ENCODE measurements at regions not wholly inside any gene's neighbourhood (a gene's known extent, or its start where the extent isn't known, plus 50 kb on each side); places are given as distances from the start of the nearest gene placed in this dataset.

- intact Hi-C loops (cut with DNase I), result loop anchor here in 1 of 2 donors (10.0 kb wide), 1 partner anchor 556 kb away; no protein-coding TSS in a partner anchor
- ATAC-seq, result no peak
Measured at GRCh38 chr10:58140691-58141347, 126.9 kb downstream of the IPMK start.

DNA sequence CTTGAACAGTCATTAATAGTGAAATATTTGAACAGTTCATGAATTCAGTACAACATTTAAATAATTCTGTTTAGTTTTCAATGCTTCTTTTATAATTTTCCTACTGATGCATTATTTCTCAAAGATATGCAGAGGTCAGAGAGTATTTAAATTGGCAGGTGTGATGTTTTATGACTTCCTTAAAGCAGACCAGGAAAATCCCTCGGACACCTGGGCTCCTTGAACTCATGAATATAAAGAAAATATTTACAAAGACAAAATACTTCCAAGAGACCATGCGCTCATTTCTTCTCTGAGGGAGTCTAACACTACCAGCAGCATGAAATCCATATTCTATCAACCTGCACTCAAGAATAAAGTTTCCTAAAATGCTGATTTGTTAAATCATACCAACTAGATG, 127.6 kb downstream of the IPMK start:
- ATAC-seq, result no peak
- intact Hi-C loops (cut with DNase I), result loop anchor here in 1 of 2 donors (10.0 kb wide), 1 partner anchor 555 kb away; no protein-coding TSS in a partner anchor
- DNase-seq, result no peak

More at GRCh38 chr10:58140691-58141347, 126.9 kb downstream of the IPMK start:
- DNase-seq, result no peak

- ATAC-seq (no peak), DNase-seq (no peak)
- intact Hi-C loops (cut with DNase I), result no loop called here
Measured at GRCh38 chr10:58137813-58138212, 129.9 kb downstream of the IPMK start.

DNA sequence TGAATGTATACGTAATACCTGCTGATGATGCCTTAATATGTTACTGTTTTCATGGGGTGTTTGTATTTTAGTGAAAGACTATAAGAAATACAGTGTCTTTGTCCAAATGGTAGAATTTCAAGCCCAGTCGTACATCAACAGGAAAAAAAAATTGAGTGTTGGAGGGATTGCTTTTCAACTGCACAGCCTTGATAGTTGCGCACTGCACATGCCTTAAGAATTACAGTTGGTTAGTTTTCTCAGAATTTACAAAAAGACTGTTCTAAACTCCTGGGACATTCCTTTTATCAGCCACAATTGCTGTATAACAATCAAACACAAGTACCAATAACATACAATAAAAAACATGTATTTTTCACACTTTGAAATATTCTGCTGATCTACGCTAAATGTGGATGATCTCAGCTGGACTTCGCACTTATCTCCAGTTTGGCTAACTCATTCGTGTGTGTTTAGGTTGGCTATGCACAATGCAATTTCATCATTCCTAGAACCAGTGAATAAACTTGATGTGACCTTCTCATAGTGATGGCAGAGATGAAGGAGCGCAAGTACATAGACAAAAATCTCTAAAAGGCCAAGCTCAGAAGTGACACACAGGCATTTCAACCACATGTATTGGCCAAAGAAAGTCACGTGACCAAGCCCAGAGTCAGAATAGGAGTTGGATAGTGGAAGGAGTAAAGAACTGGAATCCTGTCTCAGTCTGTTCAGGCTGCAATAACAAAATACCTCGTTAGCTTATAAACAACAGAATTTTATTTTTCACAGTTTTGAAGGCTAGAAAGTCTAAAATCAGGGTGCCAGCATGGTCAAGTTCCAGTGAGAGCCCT, 152.3 kb downstream of the IPMK start:
- ATAC-seq (no peak), DNase-seq (no peak)
- intact Hi-C loops (cut with DNase I), result no loop called here

DNA sequence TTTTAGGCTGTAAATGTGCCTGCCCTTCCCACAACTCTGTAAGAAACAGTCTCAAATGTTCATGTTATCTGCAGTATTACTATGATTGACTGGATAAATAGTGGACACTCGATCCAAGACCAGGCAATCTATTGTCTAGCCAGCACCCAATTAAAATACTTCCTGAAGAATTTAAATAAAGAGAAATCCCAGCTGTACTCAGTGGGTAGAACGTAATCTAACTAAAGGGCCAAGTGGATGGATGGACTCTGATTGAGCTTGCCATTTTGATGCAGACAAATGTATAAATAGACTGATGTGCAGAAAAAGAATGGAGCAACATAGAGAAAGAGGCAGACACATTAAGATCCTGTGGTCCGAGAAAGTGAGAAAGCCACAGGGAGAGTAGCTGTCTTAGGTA, 158.0 kb downstream of the IPMK start:
- DNase-seq, result no peak
- intact Hi-C loops (cut with DNase I), result no loop called here
- ATAC-seq, result no peak

DNA sequence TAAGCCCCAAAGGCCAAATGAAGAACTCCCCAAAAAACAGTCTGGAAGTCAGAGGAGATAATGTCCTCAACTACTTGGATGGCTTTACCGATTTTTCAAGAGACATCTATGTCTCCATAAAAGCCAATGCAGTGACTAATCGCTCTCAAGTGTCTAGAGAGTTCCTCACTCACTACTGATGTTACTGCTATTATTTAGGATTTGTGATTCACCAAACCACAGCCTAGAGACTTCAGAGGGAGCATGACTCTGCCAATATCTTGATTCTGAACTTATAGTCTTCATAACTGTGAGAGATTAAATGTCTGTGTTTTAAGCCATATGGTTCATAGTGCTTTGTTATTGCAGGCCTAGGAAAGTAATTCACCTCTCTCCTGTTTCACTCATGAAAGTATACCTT, 160.2 kb downstream of the IPMK start:
- no peak for DNase-seq
- no peak for ATAC-seq
- intact Hi-C loops (cut with DNase I), result no loop called here

- intact Hi-C loops (cut with DNase I), result no loop called here
- DNase-seq (no peak), ATAC-seq (no peak)
Measured at GRCh38 chr10:58106211-58107035, 161.3 kb downstream of the IPMK start.

DNA sequence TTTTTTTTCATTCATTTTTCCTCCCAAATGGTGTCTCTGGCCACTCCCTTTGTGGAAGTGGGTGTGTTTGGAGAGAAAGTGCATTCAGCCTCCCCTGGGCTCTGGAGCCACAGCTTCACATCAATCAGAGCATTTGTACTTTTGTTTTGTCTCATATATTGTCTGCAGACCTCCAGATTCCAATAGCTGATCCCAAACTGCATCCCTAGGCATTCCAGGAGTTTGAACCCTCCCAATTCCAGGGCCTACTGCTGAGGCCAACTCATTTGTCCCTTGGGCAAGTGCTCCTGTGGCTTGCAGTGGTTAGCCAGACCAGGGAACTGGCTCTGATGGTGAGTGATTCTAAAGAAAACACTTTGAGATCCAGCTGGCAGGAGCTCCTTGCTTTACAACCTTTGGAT, 163.3 kb downstream of the IPMK start:
- no peak for DNase-seq
- peak in 1 of 2 donors; percentile 58 for ATAC-seq
- intact Hi-C loops (cut with DNase I), result no loop called here

- DNase-seq, result no peak
- ATAC-seq, result no peak
- intact Hi-C loops (cut with DNase I), result no loop called here
Measured at GRCh38 chr10:58102897-58103296, 164.8 kb downstream of the IPMK start.

DNA sequence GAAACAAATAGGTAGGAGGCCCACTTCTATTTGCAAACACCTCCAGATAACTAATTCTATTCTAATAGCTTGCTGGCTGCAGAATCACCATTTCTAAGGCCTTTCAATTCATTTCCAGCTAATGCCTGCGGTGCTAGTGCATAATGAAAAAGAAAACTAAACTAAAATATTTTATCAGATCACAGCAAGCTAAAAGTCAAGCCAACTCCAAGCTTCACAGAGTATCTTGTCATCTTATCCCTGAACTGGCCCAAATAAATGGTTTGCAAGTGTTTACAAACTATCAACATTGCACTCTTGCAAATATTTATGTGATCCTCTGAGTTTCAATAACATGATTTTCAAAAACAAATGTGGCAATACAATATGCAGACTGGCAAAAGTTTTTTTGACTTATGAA, 166.0 kb downstream of the IPMK start:
- DNase-seq (no peak), ATAC-seq (no peak)
- intact Hi-C loops (cut with DNase I), result no loop called here

DNA sequence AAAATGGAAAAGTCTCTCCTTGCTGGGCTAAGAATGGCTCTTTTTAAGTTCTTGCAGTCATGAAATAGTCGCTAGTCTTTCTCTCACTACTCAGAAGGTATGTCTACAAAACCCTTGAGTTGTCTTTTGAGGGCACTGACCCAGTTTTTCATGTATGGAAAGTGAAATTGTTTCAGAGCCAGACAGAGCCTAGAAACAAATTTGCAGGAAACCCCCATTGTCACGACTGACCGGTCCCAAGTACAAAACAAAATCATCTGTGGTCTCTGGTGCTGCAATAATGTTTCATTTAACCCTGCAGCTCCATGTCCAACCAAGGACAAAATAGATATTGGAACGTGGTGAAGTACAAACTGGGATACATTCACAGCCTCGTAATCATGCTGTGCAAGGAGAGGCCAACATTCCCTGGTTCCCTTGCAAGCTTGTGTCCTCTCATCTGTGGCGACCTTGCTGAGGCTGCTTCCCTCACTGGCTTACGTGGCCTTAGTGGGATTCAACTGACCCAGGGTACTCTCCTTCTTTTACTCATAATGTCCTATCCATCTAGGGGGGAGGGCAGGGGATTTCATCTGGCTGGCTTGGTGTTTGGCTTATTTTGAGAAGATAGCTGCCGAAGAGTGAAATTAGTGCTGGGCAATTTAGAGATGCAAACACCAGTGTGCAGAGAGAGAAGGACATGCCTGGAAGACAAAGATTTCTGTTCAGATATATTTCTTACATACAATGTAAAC, 172.5 kb downstream of the IPMK start:
- intact Hi-C loops (cut with DNase I), result no loop called here
- ATAC-seq (no peak), DNase-seq (no peak)

- intact Hi-C loops (cut with DNase I), result no loop called here
- DNase-seq (no peak), ATAC-seq (no peak)
Measured at GRCh38 chr10:58091886-58092285, 175.8 kb downstream of the IPMK start.

DNA sequence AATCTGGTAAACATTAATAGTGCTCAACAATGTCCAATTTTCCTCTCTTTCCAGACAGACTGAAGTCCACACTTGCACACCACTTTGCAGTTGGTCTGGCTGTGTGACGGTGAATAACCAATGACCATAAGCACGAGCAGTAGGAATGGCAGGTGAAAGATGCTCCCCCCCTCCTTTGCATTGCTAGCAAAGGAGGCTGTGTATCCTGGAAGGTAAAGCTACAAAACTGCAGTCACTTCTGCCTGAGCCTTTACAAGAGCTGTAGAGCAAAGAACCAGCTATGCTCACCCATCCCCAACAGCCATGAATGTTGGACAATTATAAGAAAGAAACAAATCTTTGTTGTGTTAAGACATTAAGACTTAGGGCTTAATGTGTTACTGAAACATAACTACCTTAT, 178.0 kb downstream of the IPMK start:
- intact Hi-C loops (cut with DNase I), result no loop called here
- ATAC-seq (no peak), DNase-seq (no peak)

- ATAC-seq (no peak), DNase-seq (no peak)
- intact Hi-C loops (cut with DNase I), result no loop called here
Measured at GRCh38 chr10:58087896-58088295, 179.8 kb downstream of the IPMK start.

- no peak for ATAC-seq
- no peak for DNase-seq
- intact Hi-C loops (cut with DNase I), result no loop called here
Measured at GRCh38 chr10:58086763-58087150, 180.9 kb downstream of the IPMK start.

- intact Hi-C loops (cut with DNase I), result no loop called here
- DNase-seq (no peak), ATAC-seq (no peak)
Measured at GRCh38 chr10:58086144-58086762, 181.4 kb downstream of the IPMK start.

DNA sequence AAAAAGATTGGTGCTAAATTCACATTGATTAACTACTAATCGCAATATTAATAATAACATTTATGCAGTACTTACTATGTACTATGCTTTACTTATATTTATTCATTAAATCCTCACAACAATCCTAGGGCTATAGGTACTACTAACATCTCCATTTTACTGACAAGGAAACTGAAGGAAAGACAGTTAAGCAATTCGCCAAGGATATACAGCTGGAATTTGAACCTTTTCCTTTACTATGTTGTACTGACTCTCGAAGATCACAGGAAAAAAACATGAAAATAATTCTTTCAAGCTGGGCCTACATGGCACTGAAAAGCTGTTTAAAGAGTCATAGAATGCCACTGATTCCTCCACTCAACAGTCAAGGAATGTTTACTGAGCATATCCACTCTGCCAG, 185.4 kb downstream of the IPMK start:
- ATAC-seq (no peak), DNase-seq (no peak)
- intact Hi-C loops (cut with DNase I), result no loop called here

DNA sequence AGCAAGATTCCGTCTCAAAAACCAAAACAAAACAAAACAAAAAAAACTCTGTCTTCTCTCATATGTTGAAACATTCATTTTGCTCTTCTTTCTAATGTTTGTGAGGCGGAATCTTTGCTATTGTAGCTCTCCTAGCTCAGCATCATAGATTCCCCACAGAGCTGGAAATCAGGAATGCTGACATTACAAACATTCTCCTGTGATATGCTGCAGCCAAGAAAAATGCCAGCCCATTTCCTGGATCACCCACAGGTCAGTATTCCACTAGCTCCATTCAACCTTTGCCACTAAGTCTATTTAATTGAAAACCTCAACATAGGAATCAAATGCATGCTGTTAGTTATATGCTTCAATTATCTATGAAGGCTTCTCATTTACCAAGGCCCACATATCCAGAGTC, 186.3 kb downstream of the IPMK start:
- intact Hi-C loops (cut with DNase I), result no loop called here
- DNase-seq (no peak), ATAC-seq (no peak)

DNA sequence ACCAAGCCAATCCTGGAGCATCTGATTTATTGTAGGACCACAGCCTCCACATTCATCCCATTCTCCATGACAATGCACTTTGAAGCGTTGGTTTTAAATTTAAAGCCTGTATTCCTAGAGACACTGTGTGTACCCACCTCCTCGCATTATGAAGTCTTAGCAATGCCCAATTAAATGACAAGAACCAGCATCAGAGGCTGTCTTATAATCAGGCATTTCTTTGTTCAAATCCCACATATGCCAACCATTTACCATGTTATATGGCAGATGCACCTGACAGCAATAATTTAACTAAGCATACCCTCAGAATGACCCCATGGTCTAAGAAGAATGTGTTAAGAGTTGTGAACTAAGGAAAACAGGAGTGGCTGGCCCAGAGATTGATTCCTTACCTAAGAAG, 188.2 kb downstream of the IPMK start:
- ATAC-seq (no peak), DNase-seq (no peak)
- intact Hi-C loops (cut with DNase I), result no loop called here
